ENCODE measurements at regions not wholly inside any gene's neighbourhood (a gene's known extent, or its start where the extent isn't known, plus 50 kb on each side); places are given as distances from the start of the nearest gene placed in this dataset.
"Not testable (repeated sequence)": the region's sequence is repeated elsewhere in the genome, so short reads cannot be mapped to it uniquely, and the experiment has no call there.

DNA sequence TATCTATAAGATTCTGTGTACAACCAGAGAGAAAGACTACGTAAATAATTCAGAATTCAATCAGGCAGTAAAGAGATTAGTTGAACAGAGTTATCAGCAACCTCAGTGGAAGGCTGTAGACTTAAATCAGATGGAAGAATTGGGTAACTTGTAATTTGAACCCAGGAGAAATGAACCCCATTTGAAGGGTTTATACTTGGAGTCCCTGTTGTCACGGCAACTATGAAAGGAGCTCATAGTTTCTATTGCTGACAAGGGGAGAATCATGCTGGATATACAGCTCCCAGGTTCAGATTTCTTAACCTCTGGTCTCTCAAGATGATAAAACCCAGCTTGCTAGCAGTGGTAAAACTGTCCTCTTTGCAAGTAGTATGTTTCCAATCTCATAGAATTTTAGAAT, 54.4 kb upstream of the BMP4 start:
- no peak for DNase-seq

DNA sequence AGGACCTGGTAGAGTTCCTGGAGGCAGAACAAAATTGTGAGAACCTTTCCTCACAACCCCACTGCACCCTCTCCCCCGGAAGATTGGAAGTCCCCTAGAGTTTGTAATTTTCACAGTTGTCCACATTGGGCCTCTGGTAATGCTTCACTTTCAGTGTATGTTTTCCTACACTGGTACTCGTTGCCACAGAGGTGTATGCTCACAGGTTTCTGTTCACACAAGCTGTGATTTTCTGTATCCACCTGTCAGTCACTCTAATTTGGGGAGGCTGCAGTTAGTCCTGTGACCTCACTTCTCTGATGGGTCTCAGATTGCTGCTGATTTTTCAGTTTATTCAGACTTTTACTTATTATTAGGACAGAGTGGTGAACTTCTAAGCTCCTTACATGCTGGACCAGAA, 66.4 kb upstream of the BMP4 start:
- DNase-seq: no peak

DNA sequence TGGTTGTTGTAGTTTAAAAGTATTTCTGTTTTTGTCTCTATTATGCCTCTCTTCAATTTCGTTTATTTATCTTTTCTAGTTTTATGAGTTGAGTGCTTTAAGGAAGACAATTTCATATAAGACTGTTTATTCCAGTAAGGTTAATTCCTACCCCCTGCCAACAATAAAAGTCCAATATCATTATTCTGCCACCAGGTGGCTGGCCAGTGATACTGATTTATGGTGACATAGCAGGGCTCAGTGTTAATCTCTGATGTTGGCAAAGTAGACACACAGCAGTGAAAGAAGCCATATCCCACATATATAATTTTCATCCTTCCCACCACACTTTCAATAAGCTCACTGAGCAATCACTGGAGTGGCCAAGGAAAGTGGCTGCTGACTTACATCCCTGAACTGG, 69.0 kb upstream of the BMP4 start:
- DNase-seq: no peak

DNA sequence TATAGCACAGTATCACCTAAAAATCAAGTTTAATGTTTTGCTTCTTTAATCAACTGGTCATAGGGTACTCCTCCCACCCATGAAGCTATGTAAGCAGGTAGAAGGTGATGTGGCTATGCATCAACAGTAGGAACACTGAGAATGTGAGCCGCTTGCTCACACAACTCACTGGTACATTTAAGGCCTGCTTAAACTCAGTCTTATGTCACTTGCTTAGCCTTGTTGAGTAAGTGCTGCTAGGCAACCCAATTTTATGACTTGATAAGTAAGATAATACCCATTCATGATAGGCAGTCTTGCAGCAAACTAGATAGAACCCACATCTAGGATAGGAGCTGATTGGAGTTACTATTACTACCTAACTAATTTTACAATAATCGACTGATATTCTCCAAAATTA, 70.0 kb upstream of the BMP4 start:
- DNase-seq: no peak

DNA sequence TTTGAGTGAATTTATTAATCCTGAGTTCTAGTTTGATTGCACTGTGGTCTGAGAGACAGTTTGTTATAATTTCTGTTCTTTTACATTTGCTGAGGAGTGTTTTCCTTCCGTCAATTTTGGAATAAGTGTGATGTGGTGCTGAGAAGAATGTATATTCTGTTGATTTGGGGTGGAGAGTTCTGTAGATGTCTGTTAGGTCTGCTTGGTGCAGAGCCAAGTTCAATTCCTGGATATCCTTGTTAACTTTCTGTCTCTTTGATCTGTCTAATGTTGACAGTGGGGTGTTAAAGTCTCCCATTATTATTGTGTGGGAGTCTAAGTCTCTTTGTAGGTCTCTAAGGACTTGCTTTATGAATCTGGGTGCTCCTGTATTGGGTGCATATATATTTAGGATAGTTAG, 74.4 kb upstream of the BMP4 start:
- DNase-seq: not testable (repeated sequence)

DNA sequence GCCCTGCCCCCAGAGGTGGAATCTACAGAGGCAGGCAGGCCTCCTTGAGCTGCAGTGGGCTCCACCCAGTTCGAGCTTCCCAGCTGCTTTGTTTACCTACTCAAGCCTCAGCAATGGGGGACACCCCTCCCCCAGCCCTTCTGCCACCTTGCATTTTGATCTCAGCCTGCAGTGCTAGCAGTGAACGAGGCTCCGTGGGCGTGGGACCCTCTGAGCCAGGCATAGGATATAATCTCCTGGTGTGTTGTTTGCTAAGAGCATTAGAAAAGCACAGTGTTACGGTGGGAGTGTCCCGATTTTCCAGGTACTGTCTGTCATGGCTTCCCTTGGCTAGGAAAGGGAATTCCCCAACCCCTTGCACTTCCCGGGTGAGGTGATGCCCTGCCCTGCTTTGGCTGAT, 76.7 kb upstream of the BMP4 start:
- DNase-seq: not testable (repeated sequence)

DNA sequence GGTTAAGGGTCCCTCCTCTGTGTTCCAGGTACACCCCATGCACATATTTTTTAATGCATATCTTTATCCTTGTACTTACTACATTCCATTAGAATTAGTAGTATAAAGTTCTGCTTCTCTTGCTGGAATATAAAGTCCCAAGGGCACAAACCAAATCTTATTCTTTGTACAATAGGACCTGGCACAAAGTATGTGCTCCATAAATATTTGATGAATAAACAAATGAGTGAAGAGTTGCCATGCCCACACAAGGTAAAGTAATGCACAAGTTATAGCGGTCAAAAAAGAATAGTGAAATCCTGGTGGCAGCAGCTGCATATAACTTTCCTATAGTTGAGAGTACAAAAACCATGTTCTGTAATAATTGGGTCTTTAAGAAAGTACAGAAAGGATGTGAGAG, 82.1 kb upstream of the BMP4 start:
- DNase-seq: no peak

DNA sequence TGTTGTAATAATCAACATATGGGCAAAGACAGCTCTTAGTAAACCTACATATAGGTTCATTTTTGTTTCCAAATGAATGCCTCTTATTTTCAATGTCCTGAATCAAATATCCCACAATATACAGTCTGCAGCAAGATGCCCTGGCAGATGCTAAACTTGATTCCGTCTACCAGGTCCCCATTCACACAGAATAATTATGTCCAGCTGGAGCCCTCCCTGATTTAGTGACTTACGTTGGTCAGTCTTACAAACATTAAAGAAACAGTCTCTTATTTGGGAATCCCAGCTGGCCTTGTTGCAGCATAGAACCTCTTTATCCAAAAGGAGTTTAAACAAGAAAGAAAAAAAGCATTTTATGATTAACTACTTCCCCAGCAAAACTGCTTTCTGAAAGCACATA, 82.7 kb upstream of the BMP4 start:
- no peak for DNase-seq

DNA sequence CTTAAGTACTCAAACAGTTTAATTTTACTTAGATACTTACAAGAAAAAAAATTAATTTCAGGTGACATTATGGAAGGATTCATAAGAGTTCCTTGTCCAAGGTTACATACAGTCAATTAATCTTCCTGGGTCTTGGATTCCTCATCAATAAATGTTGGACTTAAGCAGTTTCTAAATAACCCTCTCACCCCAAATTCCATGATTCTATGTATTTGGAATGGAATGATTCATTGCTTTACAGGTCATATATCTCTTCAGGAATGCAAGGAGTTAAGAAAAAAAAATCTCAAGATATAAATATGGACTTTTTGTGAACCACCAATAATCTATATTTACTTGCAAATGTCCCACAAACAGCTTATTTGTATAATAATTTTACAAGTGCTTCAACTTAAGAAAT, 84.2 kb upstream of the BMP4 start:
- DNase-seq: no peak

DNA sequence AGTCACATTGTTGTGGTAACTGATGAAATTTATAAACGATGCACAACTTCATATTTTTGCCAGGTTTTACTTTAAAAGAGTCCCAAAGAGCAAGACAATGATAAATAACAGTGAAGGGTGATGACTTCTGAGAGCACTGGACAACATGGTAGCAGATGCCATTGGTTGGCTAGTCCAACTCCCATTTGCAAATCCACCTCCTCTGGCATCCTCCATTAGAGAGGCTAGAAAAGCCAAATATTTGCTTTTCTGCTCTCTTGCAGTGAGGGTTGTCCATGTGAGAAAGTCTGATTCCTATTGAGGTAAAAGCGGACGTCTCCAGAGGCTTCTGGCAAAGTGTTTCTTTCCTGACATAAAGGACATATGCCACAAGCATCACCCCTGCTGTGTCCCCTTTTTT, 89.6 kb upstream of the BMP4 start:
- DNase-seq: no peak

DNA sequence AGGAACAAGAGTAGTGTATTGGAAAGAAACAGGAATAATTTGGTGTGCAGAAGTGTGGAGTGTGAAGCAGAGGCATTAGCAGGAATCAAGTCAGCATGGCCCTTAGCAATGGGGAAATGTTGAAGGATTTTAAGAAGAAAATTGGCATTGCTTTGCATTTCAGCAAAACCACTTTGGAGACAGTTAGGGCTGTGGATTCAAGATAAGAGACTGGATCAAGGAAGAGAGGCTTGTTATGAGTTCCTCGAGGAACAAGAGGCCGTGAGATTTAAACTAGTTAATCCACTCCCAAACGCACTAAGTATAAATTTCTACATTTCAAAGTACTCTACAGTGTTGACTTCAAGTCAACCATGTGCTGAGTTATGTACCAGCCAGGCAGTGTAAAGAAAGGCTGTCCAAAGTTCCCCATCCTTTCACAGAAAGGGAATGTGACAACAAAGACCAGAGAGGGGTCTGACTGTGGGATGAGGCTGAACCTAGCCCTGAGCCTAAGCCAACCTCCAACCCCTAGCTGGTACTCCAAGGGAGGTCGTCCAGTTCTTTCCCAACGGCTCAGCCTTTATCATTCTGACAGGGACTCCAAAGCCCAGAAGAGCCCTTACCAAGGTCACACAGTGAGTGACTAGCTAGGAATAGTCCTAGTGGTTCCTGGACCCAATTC, 91.2 kb upstream of the BMP4 start:
- DNase-seq: no peak

DNA sequence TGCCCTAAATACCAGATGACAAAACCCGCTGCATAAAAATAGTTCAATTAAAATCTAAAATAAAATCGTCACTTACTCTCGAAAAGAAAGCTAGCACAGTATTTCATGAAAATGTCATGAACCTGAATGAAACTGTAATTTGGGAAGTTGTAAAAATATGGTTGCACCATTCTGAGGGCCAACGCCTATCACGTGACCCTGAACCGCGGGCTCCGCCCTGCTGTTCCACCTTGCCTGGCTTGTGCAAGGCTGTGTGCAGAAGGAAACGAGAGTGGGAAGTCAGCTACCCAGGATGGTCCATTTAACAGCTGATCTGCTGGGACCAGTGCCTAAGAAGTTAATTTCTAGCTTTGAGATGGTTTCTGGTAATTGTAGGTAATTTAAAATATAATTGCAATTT, 91.7 kb upstream of the BMP4 start:
- peak; percentile 4 to 40 for DNase-seq

DNA sequence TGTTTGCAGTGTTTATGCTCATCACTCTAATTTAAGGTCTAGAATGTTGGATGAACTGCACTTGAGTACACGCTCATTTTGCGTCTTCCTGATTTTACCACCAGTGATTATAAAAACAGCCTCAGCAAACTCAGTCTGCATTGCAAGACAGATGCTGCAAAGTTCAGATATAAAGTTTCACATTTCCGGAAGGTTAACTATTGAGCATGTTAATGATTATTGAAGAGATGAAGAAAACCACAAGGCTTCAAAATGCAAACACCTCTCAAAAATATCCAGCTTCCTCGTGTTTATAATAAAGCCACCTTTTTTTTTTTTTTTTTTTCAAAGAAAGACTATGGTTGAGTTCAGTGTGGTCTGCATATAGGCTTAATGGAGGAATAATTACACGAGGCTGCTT, 92.1 kb upstream of the BMP4 start:
- DNase-seq: no peak

DNA sequence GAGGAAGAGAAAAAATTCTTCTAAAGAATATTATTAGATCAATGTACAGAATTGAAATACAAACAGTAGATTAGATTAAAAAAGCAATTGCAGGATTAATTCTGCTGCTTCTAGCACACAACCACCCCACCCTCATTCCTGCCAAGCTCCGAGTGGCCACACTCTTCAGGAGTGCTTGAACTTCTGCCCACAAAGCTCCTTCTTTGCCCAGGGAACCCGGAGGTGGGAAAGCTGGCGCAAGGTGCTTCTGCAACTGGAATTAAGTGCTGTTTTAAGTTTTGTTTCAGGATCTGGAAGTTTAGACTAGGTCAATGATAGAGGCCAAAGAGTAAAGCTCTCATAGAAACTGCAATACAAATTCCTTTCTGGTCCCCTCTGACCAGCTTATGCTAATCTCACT, 94.1 kb upstream of the BMP4 start:
- no peak for DNase-seq

DNA sequence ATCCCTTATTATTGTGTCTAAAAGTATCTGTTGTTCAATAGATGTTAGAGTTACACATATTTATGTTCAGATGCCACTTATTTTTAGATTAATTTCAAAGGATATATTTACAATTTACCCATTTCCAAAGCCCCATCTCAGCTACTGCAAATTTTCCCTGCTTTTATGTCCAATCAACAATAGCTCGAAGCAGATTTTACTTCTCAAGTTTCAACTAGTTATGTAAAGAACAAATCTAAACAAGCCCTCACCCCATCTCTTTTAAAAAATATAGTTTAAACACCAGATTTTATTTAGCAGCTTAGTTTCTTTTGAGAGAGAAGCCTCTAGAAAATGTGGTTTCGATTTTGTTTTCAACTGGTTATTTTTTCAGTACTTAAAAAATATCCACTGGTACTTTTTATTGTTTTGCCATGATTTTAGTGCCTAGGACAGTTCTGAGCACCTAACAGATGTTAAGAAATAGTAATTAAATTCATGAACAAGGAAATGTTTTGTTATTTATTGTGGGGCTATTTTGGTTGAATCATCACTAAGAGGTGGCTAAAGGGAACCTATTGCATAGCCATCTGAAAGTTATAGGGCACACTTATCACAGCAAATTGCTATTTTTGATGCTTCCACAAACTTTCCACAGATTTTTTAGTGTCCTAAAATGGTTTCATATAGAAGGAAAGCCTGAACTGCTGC, 96.2 kb upstream of the BMP4 start:
- no peak for DNase-seq

DNA sequence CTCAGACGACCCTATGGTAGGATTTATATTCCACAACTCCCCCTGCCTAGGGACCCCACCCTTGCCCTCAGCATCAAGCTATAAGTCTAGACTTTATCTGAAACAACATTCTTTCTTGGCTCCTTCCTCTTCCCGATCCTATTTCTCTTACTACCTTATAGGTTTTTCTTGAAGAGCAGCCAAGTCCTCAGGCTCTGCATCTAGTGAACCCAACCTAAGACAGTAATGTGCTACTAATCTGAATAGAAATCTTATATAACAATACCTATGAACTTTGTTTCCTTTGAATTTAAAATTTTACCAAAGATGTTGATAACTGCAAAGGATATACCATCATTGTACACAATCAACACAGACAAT, 96.7 kb upstream of the BMP4 start:
- no peak for DNase-seq

DNA sequence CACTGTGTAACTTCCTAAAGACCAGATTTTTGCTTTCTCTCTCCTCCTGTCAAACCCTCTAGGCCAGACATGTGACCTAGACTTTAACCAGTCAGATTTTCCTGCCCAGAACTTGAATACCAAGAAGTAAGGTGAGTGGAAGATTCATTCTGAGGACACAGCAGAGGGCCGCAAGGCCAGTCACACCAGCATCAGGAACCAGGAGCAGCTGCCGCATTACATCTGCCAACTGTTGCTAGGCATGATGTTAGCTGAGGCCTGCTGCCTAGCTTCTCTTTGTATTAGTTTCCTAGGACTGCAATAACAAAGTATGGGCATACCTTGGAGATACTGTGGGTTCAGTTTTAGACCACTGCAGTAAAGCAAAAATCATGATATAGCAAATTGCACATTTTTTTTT, 101.9 kb upstream of the BMP4 start:
- DNase-seq: no peak

DNA sequence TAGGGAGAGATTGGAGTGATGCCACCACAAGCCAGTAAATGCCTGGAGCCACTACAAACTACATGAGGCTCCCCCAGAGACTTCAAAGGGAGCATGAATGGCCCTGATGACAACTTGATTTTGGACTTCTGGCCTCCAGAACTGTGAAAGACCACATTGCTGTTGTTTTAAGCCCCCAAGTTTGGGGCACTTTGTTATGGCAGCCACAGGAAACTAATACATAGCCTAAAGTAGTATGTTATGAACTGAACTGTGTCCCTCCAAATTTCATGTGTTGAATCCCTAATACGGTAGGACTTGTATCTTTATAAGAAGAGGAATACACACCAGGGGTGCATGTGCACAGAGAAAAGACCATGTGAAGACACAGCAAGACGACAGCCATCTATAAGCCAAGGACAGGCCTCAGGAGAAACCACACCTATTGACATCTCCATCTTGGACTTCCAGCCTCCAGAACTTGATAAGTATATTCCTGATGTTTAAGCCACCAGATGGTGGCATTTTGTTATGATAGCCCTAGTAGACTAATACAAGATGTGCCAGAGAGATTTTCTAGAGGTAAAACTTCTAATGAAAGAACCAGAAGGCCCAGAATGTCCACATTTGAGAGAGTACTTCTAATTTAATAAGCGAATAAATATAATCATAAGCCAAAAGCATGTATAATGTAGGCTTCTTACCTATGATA, 127.1 kb upstream of the BMP4 start:
- no peak for DNase-seq

DNA sequence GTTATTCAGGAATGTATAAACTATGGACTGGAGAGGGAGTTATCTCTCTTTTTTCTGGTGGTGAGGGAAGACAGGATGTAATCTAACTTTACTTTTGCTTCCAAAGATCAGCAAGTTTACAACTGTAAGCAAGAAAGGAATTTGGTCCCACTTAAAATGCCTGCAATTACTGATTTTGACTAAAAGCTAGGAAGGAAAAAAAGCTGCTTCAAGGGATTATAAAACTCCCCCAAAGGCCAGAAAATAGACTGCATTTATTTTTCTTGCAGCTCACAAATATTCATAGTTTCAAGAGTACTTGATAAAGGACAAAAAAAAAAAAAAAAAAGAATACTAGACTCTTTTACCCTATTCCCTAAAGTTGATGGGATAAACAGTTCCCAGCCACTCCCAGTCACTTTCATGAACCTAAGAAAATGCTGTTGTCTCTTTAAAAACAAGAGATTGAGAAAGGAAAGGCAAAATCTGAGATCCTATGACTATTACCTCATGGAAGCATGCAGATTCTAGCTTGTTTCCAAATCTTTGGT, 128.7 kb upstream of the BMP4 start:
- DNase-seq: no peak

DNA sequence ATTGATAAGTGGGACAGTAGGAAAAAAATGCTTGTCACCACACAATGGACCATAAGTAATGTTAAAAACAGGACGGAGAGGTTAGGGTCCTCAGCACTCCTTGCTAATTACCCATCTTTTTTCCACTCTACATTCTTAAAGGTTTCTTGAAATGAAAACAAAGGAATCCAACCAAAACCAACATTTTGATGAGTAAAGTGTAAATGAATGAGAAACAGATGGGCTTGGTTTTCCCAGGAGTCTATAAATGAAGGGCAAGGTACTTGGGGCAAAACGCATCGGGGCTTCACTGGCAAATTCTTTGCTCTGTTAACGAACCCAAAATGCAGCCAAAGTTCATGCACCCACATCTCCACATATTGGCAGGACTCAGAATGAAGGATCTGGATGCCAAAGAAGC, 129.2 kb upstream of the BMP4 start:
- DNase-seq: no peak

DNA sequence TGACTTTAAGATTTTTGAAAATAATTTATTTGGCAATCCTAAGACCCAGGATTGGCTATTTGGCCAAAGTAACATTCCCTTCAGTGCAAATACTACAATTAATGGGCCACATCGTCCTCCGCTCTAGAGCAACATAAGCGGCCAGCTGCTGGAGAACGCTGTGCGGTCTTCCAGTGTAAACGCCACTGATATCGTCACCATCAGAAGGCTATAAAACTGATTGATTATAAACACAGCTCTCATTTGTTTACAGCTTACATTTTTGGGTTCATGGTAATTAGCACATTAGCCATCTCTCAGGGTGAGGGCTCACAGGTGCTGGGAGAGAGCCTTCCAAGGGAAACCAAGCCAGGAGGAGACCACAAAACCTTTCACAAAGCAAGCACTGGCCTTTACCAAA, 130.1 kb upstream of the BMP4 start:
- no peak for DNase-seq

DNA sequence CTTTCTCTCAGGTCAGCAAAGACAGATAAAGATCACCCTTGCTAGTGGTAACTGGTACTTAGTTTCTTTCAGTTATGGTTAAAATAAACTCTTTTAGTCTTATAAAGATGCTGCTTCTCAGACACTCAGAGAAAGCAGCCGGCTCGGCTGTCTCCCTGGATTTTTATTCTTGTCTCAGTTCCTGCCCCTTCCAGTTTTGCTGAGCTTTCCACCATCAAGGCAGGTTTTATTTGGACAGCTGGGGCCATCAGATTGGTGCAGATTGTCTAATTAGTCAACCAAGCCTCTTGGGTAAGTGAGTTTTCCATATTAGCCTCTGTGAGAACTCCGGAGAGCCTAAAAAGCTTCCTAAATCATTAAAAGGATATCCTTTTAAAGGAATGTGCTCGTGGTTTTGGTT, 130.8 kb upstream of the BMP4 start:
- no peak for DNase-seq

DNA sequence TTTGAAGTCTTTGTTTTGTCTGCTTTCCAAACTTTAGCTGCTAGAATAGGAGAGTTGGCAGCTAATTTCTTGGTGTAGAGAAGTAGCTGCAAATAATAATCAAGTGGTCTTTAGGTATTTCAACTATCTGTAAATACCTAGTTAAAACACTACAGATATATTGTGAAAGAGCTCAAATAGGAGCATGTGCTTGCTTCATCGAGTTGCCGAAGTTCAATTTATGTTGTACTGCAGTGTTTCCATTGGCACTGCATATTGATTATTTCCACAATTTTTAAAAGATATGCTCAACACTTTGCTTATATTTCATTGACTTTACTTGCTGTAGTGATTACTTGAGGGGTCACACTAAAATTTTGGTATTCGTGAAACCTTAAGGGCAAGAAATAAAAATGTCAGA, 131.6 kb upstream of the BMP4 start:
- no peak for DNase-seq

DNA sequence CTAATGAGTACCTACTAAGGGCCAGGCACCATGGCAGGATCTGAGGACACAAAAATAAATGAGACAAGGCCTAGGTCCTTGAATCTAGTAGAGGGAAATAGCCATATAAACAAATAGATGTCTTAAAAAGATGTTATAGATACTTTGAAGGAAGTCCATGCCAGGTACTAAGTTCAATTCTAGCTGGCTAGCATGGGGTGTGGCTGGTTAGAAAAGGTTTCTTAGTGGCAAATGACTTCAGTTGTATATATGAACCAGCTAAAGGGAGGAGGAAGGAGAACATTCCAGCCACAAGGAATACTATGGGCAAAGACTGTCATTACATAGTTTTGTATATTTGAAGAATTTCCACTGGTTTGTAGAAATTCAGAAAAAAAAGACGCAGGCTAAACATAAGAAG, 133.6 kb upstream of the BMP4 start:
- DNase-seq: no peak

Data from inflammatory macrophage (primary cell).